RWPE2 (cell line): ENCODE measurements at regions not wholly inside any gene's neighbourhood (a gene's known extent, or its start where the extent isn't known, plus 50 kb on each side); places are given as distances from the start of the nearest gene placed in this dataset.
A peak's percentile ranks its signal among the peaks of the same experiment; 100 is the strongest.

Source experiments
- ATAC-seq: fragments of 200-7000 bp; cut with Tn5 transposase; 3 replicates; pipeline ENCODE4 v1.9.1; 2021; ENCODE audit warnings: low read depth
- DNase-seq: peaks from one replicate; pipeline ENCODE4 v3.0.0-alpha.2; 2020; ENCODE audit warnings: low spot score
- H3K27ac ChIP-seq: fragments of 450-650 bp; 2 replicates; pipeline ENCODE4 v1.5.1; 2017; ENCODE audit warnings: mild to moderate bottlenecking; ENCODE audit not compliant: poor library complexity, severe bottlenecking
- H3K27me3 ChIP-seq: fragments of 250-450 bp; sonication (Bioruptor Pico); 2 replicates; pipeline ENCODE4 v1.5.1; 2021; ENCODE audit warnings: mild to moderate bottlenecking, moderate library complexity; ENCODE audit not compliant: insufficient read depth, poor library complexity, severe bottlenecking
- H3K36me3 ChIP-seq: fragments of 250-450 bp; sonication (Bioruptor Pico); 2 replicates; pipeline ENCODE4 v1.5.1; 2020; ENCODE audit warnings: low read depth, mild to moderate bottlenecking, moderate library complexity
- H3K4me1 ChIP-seq: fragments of 250-450 bp; sonication (Bioruptor Pico); 2 replicates; pipeline ENCODE4 v1.5.1; 2021; ENCODE audit warnings: mild to moderate bottlenecking, moderate library complexity; ENCODE audit not compliant: insufficient read depth, poor library complexity, severe bottlenecking
- H3K4me3 ChIP-seq: fragments of 250-450 bp; sonication (Bioruptor Pico); 2 replicates; pipeline ENCODE4 v1.5.1; 2021; ENCODE audit warnings: mild to moderate bottlenecking, moderate library complexity; ENCODE audit not compliant: severe bottlenecking
- H3K9me3 ChIP-seq: fragments of 250-450 bp; sonication (Bioruptor Pico); 2 replicates; pipeline ENCODE4 v1.5.1; 2021; ENCODE audit warnings: mild to moderate bottlenecking, moderate library complexity; ENCODE audit not compliant: severe bottlenecking
- TF ChIP-seq, protein P1 (sequence below): fragments of 450-650 bp; IDR thresholded peaks from one replicate; pipeline ENCODE4 v1.5.1; 2017; ENCODE audit warnings: mild to moderate bottlenecking, moderate library complexity; ENCODE audit not compliant: poor library complexity, severe bottlenecking

- no peak for ATAC-seq
Observed at GRCh38 chr6:101001607-101002006, 120.5 kb upstream of the ASCC3 start.

DNA sequence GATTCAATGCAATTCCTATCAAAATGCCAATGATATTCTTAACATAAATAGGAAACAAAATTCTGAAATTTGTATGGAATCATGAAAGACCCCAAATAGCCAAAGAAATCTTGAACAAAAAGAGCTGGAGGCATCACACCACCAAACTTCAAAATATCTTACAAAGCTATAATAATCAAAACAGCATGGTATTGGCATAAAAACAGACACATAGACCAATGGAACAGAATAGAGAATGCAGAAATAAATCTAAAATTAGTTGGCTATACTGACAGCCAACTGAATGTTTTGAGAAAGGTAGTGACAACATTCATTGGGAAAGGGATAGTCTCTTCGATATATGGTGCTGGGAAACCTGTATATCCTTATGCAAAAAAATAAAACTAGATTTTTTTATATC lies 121.9 kb upstream of the ASCC3 start:
- Histone ChIP-seq H3K36me3 (no peaks in the 10 kb centered on the region), H3K27ac (no peak overlapping the region), H3K9me3 (no peaks in the 10 kb centered on the region), H3K4me3 (no peak overlapping the region), H3K4me1 (peaks cover 9% of the 10 kb centered on the region), H3K27me3 (no peaks in the 10 kb centered on the region)
- TF ChIP-seq, protein P1, sequence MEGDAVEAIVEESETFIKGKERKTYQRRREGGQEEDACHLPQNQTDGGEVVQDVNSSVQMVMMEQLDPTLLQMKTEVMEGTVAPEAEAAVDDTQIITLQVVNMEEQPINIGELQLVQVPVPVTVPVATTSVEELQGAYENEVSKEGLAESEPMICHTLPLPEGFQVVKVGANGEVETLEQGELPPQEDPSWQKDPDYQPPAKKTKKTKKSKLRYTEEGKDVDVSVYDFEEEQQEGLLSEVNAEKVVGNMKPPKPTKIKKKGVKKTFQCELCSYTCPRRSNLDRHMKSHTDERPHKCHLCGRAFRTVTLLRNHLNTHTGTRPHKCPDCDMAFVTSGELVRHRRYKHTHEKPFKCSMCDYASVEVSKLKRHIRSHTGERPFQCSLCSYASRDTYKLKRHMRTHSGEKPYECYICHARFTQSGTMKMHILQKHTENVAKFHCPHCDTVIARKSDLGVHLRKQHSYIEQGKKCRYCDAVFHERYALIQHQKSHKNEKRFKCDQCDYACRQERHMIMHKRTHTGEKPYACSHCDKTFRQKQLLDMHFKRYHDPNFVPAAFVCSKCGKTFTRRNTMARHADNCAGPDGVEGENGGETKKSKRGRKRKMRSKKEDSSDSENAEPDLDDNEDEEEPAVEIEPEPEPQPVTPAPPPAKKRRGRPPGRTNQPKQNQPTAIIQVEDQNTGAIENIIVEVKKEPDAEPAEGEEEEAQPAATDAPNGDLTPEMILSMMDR, result no peak
- no peak for DNase-seq
- ATAC-seq, result no peak

More at GRCh38 chr6:101001607-101002006, 120.5 kb upstream of the ASCC3 start:
- Histone ChIP-seq H3K4me1 (peaks cover 9% of the 10 kb centered on the region), H3K9me3 (no peaks in the 10 kb centered on the region), H3K4me3 (no peak overlapping the region), H3K27me3 (no peaks in the 10 kb centered on the region), H3K27ac (no peak overlapping the region), H3K36me3 (no peaks in the 10 kb centered on the region)
- TF ChIP-seq, protein P1, result no peak
- DNase-seq, result no peak

GRCh38 chr6:101011186-101011585 lies 130.1 kb upstream of the ASCC3 start:
- TF ChIP-seq, protein P1, result no peak
- peak; percentile 68 for DNase-seq

GRCh38 chr6:101013612-101014195 lies 132.6 kb upstream of the ASCC3 start:
- ATAC-seq (no peak), DNase-seq (no peak)
- no peaks in the 10 kb centered on the region for H3K4me1 ChIP-seq
- H3K4me3 ChIP-seq, result no peak overlapping the region
- H3K9me3 ChIP-seq, result no peaks in the 10 kb centered on the region
- no peaks in the 10 kb centered on the region for H3K27me3 ChIP-seq
- no peak overlapping the region for H3K27ac ChIP-seq
- TF ChIP-seq, protein P1, result no peak
- H3K36me3 ChIP-seq, result no peaks in the 10 kb centered on the region

More at GRCh38 chr6:101011186-101011585, 130.1 kb upstream of the ASCC3 start:
- Histone ChIP-seq H3K36me3 (no peaks in the 10 kb centered on the region), H3K9me3 (no peaks in the 10 kb centered on the region), H3K4me1 (no peaks in the 10 kb centered on the region), H3K4me3 (no peak overlapping the region), H3K27ac (no peak overlapping the region), H3K27me3 (no peaks in the 10 kb centered on the region)
- peak; percentile 97 for ATAC-seq

DNA sequence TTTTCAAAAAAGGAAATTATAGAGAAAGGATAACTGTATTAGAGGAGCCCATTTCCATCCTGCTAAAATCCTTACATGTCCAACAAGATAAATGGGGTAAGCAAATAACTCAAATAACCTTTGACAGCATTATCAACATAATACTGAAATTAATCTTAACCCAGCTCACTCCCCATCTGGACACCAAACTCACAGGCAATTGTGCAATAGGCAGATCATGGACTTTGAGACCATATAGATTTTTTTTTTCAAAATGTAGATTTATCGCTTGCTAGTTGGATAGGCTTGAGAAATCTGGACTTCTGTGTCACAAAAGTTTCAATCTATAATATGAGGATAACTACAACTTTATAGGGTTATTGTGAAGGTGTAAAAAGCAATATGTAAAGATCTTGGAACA lies 134.4 kb upstream of the ASCC3 start:
- H3K4me3 ChIP-seq, result no peak overlapping the region
- H3K27ac ChIP-seq, result no peak overlapping the region
- ATAC-seq, result no peak
- H3K27me3 ChIP-seq, result no peaks in the 10 kb centered on the region
- no peaks in the 10 kb centered on the region for H3K36me3 ChIP-seq
- H3K4me1 ChIP-seq, result no peaks in the 10 kb centered on the region
- TF ChIP-seq, protein P1, result no peak
- DNase-seq, result no peak
- H3K9me3 ChIP-seq, result no peaks in the 10 kb centered on the region
